A549 (cell line): ENCODE measurements at regions not wholly inside any gene's neighbourhood (a gene's known extent, or its start where the extent isn't known, plus 50 kb on each side); places are given as distances from the start of the nearest gene placed in this dataset.
A peak's percentile ranks its signal among the peaks of the same experiment; 100 is the strongest.

Source experiments
- ATAC-seq, 2 experiments: fragments of 200-7000 bp in 1 of 2; fragments of >200 bp in 1 of 2; cut with Nextera tagmentation in 1 of 2; cut with Tn5 transposase in 1 of 2; 3 replicates each; pipeline versions ENCODE4 v1.8.0 to v1.9.1; 2018 to 2020; ENCODE audit warnings: mild to moderate bottlenecking in 1 of 2, moderate library complexity in 1 of 2
- CTCF ChIA-PET: fragments of 300-600 bp; sonication (Branson Sonifier 250); formaldehyde crosslinking; extraction: SDS; loops from one replicate; lab custom pipeline; 2021; ENCODE audit warnings: antibody characterized with exemption, inconsistent platforms; lab: Yijun Ruan, JAX
- POLR2A ChIA-PET: fragments of 350-600 bp; formaldehyde crosslinking; extraction: SDS; loops from one replicate; lab custom pipeline; 2021; ENCODE audit warnings: antibody characterized with exemption, inconsistent platforms; lab: Yijun Ruan, JAX
- DNase-seq, 2 experiments: peaks; one replicate each; pipeline versions ENCODE4 v3.0.0 to v3.0.0-alpha.2; 2011 to 2016; ENCODE audit warnings: low read depth in 1 of 2, low spot score in 1 of 2
- FAIRE-seq: peaks from 2 replicates; lab custom pipeline; 2011; peaks lifted over from hg19 to GRCh38; lab: Jason Lieb, UNC
- H3K27ac ChIP-seq, 2 experiments: fragments of >200 bp; sonication (Bioruptor Twin); formaldehyde crosslinking; 3 replicates each; pipeline ENCODE4 v1.5.1; 2016 to 2017
- H3K4me1 ChIP-seq: fragments of >200 bp; sonication (Bioruptor Twin); formaldehyde crosslinking; 3 replicates; pipeline ENCODE4 v1.6.1; 2016
- H3K4me2 ChIP-seq: fragments of >200 bp; sonication (Bioruptor Twin); formaldehyde crosslinking; 3 replicates; pipeline ENCODE4 v1.6.1; 2016
- H3K4me3 ChIP-seq: fragments of >200 bp; sonication (Bioruptor Twin); formaldehyde crosslinking; 3 replicates; pipeline ENCODE4 v1.5.1; 2016
- H3K9me3 ChIP-seq: fragments of >200 bp; sonication (Bioruptor Twin); formaldehyde crosslinking; 3 replicates; pipeline ENCODE4 v1.6.1; 2016
- BHLHE40 ChIP-seq: IDR thresholded peaks from 2 replicates; pipeline ENCODE4 v1.6.1; 2012; ENCODE audit warnings: low read depth, low read length, inconsistent platforms
- CBX8 ChIP-seq: fragments of 200-600 bp; sonication (generic); IDR thresholded peaks from 2 replicates; pipeline ENCODE4 v1.6.1; 2016
- CEBPB ChIP-seq, 2 experiments: fragments of >200 bp in 1 of 2; sonication (Bioruptor Twin) in 1 of 2; formaldehyde crosslinking in 1 of 2; IDR thresholded peaks; 2 replicates each; pipeline ENCODE4 v1.6.1; 2012 to 2016
- CHD2 ChIP-seq: fragments of 150-350 bp; IDR thresholded peaks from 2 replicates; pipeline ENCODE4 v1.6.1; 2014; ENCODE audit warnings: low read length; ENCODE audit not compliant: partially characterized antibody
- CHD4 ChIP-seq: fragments of 200-600 bp; sonication (generic); IDR thresholded peaks from 2 replicates; pipeline ENCODE4 v1.6.1; 2016; ENCODE audit warnings: antibody characterized with exemption, mild to moderate bottlenecking, borderline replicate concordance
- EHMT2 ChIP-seq: fragments of 200-600 bp; sonication (generic); IDR thresholded peaks from 2 replicates; pipeline ENCODE4 v1.6.1; 2016; ENCODE audit warnings: antibody characterized with exemption, low read depth, mild to moderate bottlenecking, moderate library complexity
- FOSB ChIP-seq: fragments of 250-450 bp; sonication (Bioruptor Pico); IDR thresholded peaks from 2 replicates; pipeline ENCODE4 v1.5.0; 2020; ENCODE audit warnings: mild to moderate bottlenecking, moderate library complexity
- FOSL2 ChIP-seq, 2 experiments: fragments of 450-650 bp in 1 of 2; fragments of >200 bp in 1 of 2; sonication (Bioruptor Twin) in 1 of 2; formaldehyde crosslinking; IDR thresholded peaks; 2 replicates each; pipeline versions ENCODE4 v1.5.0 to v1.6.1; 2016 to 2020; ENCODE audit warnings: mild to moderate bottlenecking in 1 of 2, moderate library complexity in 1 of 2
- FOXS1 ChIP-seq: fragments of 250-450 bp; sonication (Bioruptor Pico); IDR thresholded peaks from 2 replicates; pipeline ENCODE4 v1.5.0; 2020; ENCODE audit warnings: mild to moderate bottlenecking, moderate library complexity
- GATA3 ChIP-seq: IDR thresholded peaks from 2 replicates; pipeline ENCODE4 v1.6.1; 2012; ENCODE audit warnings: borderline replicate concordance
- HEYL ChIP-seq: fragments of 250-450 bp; sonication (Bioruptor Pico); IDR thresholded peaks from 2 replicates; pipeline ENCODE4 v1.8.0; 2021; ENCODE audit warnings: mild to moderate bottlenecking, moderate library complexity
- HOXB13 ChIP-seq: fragments of 250-450 bp; sonication (Bioruptor Pico); IDR thresholded peaks from 2 replicates; pipeline ENCODE4 v1.5.0; 2020; ENCODE audit warnings: low read depth, mild to moderate bottlenecking, moderate library complexity
- HOXB5 ChIP-seq: fragments of 250-450 bp; sonication (Bioruptor Pico); IDR thresholded peaks from 2 replicates; pipeline ENCODE4 v1.5.0; 2020; ENCODE audit warnings: mild to moderate bottlenecking, moderate library complexity
- JUN ChIP-seq, 2 experiments: fragments of >200 bp; sonication (Bioruptor Twin); formaldehyde crosslinking; IDR thresholded peaks; 2 replicates in 1 of 2; 3 replicates in 1 of 2; pipeline ENCODE4 v1.6.1; 2016 to 2017
- KDM5A ChIP-seq: fragments of 200-600 bp; sonication (generic); IDR thresholded peaks from 2 replicates; pipeline ENCODE4 v1.6.1; 2016; ENCODE audit warnings: antibody characterized with exemption, mild to moderate bottlenecking
- MAFK ChIP-seq: fragments of 450-650 bp; IDR thresholded peaks from 2 replicates; pipeline ENCODE4 v1.6.1; 2014; ENCODE audit not compliant: partially characterized antibody
- MAX ChIP-seq: IDR thresholded peaks from 2 replicates; pipeline ENCODE4 v1.6.1; 2012
- MAZ ChIP-seq: fragments of 150-350 bp; IDR thresholded peaks from 2 replicates; pipeline ENCODE4 v1.6.1; 2014; ENCODE audit warnings: antibody characterized with exemption, low read depth, low read length, borderline replicate concordance
- MYC ChIP-seq: IDR thresholded peaks from 2 replicates; pipeline ENCODE4 v1.6.1; 2012; ENCODE audit warnings: mild to moderate bottlenecking, inconsistent platforms, low read length, improper control_type of control experiment, borderline replicate concordance
- NFE2L2 ChIP-seq: fragments of 150-350 bp; conservative IDR thresholded peaks from 2 replicates; pipeline ENCODE4 v1.6.1; 2014; ENCODE audit warnings: low read length
- NR3C1 ChIP-seq: fragments of >200 bp; sonication (Bioruptor Twin); formaldehyde crosslinking; IDR thresholded peaks from 3 replicates; pipeline ENCODE4 v1.6.1; 2017
- POLR2AphosphoS2 ChIP-seq: conservative IDR thresholded peaks from 2 replicates; pipeline ENCODE4 v1.6.1; 2012; ENCODE audit warnings: low read length, improper control_type of control experiment, inconsistent platforms
- RAD21 ChIP-seq, 2 experiments: fragments of >200 bp in 1 of 2; sonication (Bioruptor Twin) in 1 of 2; formaldehyde crosslinking in 1 of 2; IDR thresholded peaks in 1 of 2; conservative IDR thresholded peaks in 1 of 2; 2 replicates in 1 of 2; 3 replicates in 1 of 2; pipeline ENCODE4 v1.6.1; 2012 to 2018; ENCODE audit warnings: inconsistent platforms in 1 of 2
- RARB ChIP-seq: fragments of 250-450 bp; sonication (Bioruptor Pico); IDR thresholded peaks from 2 replicates; pipeline ENCODE4 v1.8.0; 2021; ENCODE audit warnings: mild to moderate bottlenecking, moderate library complexity
- SMC3 ChIP-seq: fragments of >200 bp; sonication (Bioruptor Twin); formaldehyde crosslinking; IDR thresholded peaks from 3 replicates; pipeline ENCODE4 v1.6.1; 2018; ENCODE audit warnings: inconsistent platforms
- SREBF2 ChIP-seq: fragments of 450-650 bp; IDR thresholded peaks from 2 replicates; pipeline ENCODE4 v1.6.1; 2014; ENCODE audit warnings: mild to moderate bottlenecking, moderate library complexity
- ZC3H11A ChIP-seq: fragments of 450-650 bp; IDR thresholded peaks from 2 replicates; pipeline ENCODE4 v1.6.1; 2014; ENCODE audit warnings: antibody characterized with exemption, mild to moderate bottlenecking
- ZSCAN20 ChIP-seq: fragments of 250-450 bp; sonication (Bioruptor Pico); IDR thresholded peaks from 2 replicates; pipeline ENCODE4 v1.8.0; 2022; ENCODE audit warnings: mild to moderate bottlenecking, moderate library complexity
- WGBS: methylation state at CpG from one replicate; pipeline ENCODE4 v1.1.6; 2017; ENCODE audit errors: missing lambda C conversion rate; 5-methylcytosine and 5-hydroxymethylcytosine counted together
- TF ChIP-seq, protein P1 (sequence below): fragments of 150-350 bp; IDR thresholded peaks from 2 replicates; pipeline ENCODE4 v1.6.1; 2014; ENCODE audit warnings: low read depth, mild to moderate bottlenecking, low read length
- TF ChIP-seq, protein P2 (sequence below): fragments of 450-650 bp; IDR thresholded peaks from 2 replicates; pipeline ENCODE4 v1.6.1; 2014; ENCODE audit warnings: antibody characterized with exemption
- TF ChIP-seq, protein P3 (sequence below): fragments of >200 bp; sonication (Bioruptor Twin); formaldehyde crosslinking; IDR thresholded peaks from 2 replicates; pipeline ENCODE4 v1.6.1; 2016

DNA sequence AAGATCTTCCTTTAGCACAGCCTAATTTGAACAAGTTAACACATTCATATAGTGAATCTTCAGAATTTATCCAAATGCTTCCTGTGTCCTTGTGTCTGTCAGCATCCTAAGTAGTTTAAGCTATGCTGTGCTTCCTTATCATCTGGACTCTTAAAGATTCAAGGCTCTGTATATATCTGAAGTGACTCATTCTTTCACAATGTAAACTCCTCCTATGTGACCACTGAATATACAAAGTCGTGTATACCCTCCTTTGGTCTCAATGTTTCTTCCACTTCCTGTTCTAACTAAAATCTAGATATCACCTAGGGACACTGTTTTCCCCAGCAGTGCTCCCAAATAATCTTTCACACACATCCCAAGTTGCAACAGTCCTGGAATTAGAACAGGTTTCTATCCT is 935.7 kb upstream of the NUDT12 start:
- no peak for DNase-seq
- no peak for ATAC-seq
- 0 out of 3 replicates have a peak, but pooled peaks cover 4% of the 10 kb centered on the region for H3K9me3 ChIP-seq
- 0% methylated on average over 1 of the region's 1 CpG for WGBS
- no peaks in the 10 kb centered on the region for H3K4me1 ChIP-seq
- no peak overlapping the region for H3K27ac ChIP-seq
- H3K4me3 ChIP-seq, result no peak overlapping the region
- ChIA-PET CTCF (no interaction called here), POLR2A (no interaction called here)
- TF ChIP-seq KDM5A, result no peak
- TF ChIP-seq HOXB5 (CRISPR knock-in tag), result no peak
- no peak for TF ChIP-seq BHLHE40
- no peak for TF ChIP-seq FOSB (CRISPR knock-in tag)
- TF ChIP-seq SREBF2, result no peak
- no peak for TF ChIP-seq MAX
- no peak for TF ChIP-seq MAFK
- no peak for TF ChIP-seq CBX8
- no peak for TF ChIP-seq EHMT2
- no peak for TF ChIP-seq RARB (CRISPR knock-in tag)
- TF ChIP-seq JUN (IDR thresholded peaks at IDR 0.05), result no peak
- TF ChIP-seq, protein P1, sequence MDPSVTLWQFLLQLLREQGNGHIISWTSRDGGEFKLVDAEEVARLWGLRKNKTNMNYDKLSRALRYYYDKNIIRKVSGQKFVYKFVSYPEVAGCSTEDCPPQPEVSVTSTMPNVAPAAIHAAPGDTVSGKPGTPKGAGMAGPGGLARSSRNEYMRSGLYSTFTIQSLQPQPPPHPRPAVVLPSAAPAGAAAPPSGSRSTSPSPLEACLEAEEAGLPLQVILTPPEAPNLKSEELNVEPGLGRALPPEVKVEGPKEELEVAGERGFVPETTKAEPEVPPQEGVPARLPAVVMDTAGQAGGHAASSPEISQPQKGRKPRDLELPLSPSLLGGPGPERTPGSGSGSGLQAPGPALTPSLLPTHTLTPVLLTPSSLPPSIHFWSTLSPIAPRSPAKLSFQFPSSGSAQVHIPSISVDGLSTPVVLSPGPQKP, result no peak
- no peak for TF ChIP-seq SMC3
- TF ChIP-seq HEYL (CRISPR knock-in tag), result no peak
- no peak for TF ChIP-seq GATA3
- TF ChIP-seq FOSL2 (IDR thresholded peaks at IDR 0.05), result no peak
- no peak for TF ChIP-seq FOSL2 (CRISPR knock-in tag; IDR thresholded peaks at IDR 0.05)
- TF ChIP-seq ZSCAN20 (CRISPR knock-in tag), result no peak
- no peak for TF ChIP-seq RAD21 (conservative IDR thresholded peaks at IDR 0.05 in 1 of 2, IDR thresholded peaks at IDR 0.05 in 1 of 2)
- TF ChIP-seq, protein P2, sequence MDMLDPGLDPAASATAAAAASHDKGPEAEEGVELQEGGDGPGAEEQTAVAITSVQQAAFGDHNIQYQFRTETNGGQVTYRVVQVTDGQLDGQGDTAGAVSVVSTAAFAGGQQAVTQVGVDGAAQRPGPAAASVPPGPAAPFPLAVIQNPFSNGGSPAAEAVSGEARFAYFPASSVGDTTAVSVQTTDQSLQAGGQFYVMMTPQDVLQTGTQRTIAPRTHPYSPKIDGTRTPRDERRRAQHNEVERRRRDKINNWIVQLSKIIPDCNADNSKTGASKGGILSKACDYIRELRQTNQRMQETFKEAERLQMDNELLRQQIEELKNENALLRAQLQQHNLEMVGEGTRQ, result no peak
- no peak for FAIRE-seq
- H3K4me2 ChIP-seq, result no peak overlapping the region

- TF ChIP-seq ZSCAN20 (CRISPR knock-in tag) (no peak), FOSL2 (IDR thresholded peaks at IDR 0.05) (no peak), FOSL2 (CRISPR knock-in tag; IDR thresholded peaks at IDR 0.05) (no peak), ZC3H11A (no peak), CEBPB (IDR thresholded peaks at IDR 0.05) (no peak), CBX8 (no peak)
- TF ChIP-seq, protein P2, result no peak
- Histone ChIP-seq H3K27ac (no peak overlapping the region), H3K4me1 (no peaks in the 10 kb centered on the region), H3K4me2 (peak overlapping the region; percentile 23; the same call in 2 of the 3 replicates), H3K4me3 (no peak overlapping the region), H3K9me3 (0 out of 3 replicates have a peak, but pooled peaks cover 2% of the 10 kb centered on the region)
- 7% methylated on average over 2 of the region's 2 CpGs for WGBS
- CTCF ChIA-PET, result no interaction called here
- no peak for DNase-seq
- POLR2A ChIA-PET, result no interaction called here
- no peak for ATAC-seq
- no peak for FAIRE-seq
Measured at GRCh38 chr5:104494083-104494482, 931.5 kb upstream of the NUDT12 start.

DNA sequence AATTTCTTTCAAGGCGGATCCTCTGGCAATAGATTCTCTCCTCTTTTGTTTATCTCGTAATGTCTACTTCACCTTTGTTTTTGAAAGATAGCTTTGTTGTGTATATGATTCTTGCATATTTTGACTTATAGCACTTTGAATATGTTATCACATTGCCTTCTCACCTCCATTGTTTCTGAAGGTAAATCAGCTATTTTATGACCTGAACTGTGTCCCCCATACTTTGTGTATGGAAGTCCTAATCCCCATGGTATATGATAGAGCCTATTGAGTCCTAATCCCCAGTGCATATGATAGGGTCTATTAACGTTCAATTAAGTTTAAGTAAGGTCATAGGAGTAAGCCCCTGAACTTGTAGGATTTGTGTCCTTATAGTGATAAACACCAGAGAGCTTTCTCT is 910.2 kb upstream of the NUDT12 start:
- ATAC-seq (no peak), DNase-seq (no peak)
- no peak overlapping the region for H3K4me3 ChIP-seq
- WGBS, result 46% methylated on average over 3 of the region's 3 CpGs
- TF ChIP-seq NR3C1 (no peak), MYC (no peak), CHD4 (no peak), CHD2 (no peak), ZC3H11A (no peak), HOXB13 (CRISPR knock-in tag) (no peak), POLR2AphosphoS2 (no peak), HOXB5 (CRISPR knock-in tag) (no peak), FOSL2 (IDR thresholded peaks at IDR 0.05) (no peak), FOSL2 (CRISPR knock-in tag; IDR thresholded peaks at IDR 0.05) (no peak), FOXS1 (no peak), NFE2L2 (no peak), MAZ (no peak)
- TF ChIP-seq, protein P3, sequence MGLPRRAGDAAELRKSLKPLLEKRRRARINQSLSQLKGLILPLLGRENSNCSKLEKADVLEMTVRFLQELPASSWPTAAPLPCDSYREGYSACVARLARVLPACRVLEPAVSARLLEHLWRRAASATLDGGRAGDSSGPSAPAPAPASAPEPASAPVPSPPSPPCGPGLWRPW, result no peak
- TF ChIP-seq, all 56 proteins: peak for 0
- Histone ChIP-seq H3K27ac (no peak overlapping the region), H3K4me1 (no peaks in the 10 kb centered on the region), H3K9me3 (no peaks in the 10 kb centered on the region; the same call in 2 of the 3 replicates), H3K4me2 (no peak overlapping the region)
- POLR2A ChIA-PET, result no interaction called here
- CTCF ChIA-PET, result no interaction called here
- FAIRE-seq, result no peak
